Hepatic stellate cell (primary cell): ENCODE measurements at regions not wholly inside any gene's neighbourhood (a gene's known extent, or its start where the extent isn't known, plus 50 kb on each side); places are given as distances from the start of the nearest gene placed in this dataset.
A peak's percentile ranks its signal among the peaks of the same experiment; 100 is the strongest.

Source experiments
- DNase-seq: peaks from one replicate; pipeline ENCODE4 v3.0.0; 2011; ENCODE audit warnings: low spot score

DNA sequence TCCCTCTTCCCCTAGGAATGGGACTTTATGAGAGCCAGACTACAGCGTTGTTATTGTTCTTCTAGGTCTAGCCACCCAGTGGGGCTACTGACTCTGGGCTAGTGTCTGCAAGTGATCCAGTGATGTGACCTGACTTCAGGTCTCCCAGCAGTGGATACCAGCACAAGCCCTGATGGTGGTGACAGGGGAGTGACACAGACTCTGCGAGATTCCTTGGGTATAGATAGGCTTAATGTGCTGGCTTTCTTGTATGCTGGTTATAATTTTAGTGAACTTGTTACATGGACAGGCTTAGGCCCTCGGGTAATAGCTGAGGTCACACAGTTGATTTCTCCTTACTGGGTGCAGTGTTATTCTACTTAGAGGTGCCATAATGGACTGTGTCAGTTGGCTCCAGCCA lies 106.9 kb downstream of the TBC1D30 start:
- no peak for DNase-seq

DNA sequence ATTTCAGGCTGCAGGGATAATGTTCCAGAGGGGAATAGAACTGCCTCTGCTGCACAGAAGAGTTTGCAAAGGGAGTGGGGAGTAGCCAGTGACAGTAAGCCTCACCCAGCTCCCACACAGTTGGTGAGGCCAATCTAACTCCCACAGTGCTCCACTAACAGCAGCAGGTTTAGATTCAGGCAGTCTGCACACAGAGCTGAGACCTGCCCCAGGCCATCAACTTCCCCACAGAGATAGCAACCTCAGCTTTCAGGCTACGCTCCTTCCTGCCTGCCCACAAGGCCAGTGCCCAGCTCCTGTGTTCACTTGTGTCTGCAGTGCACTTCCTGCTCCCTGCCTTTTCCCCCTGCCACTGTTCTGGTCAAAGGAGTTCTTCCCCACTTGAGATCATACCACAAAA lies 107.5 kb downstream of the TBC1D30 start:
- no peak for DNase-seq

DNA sequence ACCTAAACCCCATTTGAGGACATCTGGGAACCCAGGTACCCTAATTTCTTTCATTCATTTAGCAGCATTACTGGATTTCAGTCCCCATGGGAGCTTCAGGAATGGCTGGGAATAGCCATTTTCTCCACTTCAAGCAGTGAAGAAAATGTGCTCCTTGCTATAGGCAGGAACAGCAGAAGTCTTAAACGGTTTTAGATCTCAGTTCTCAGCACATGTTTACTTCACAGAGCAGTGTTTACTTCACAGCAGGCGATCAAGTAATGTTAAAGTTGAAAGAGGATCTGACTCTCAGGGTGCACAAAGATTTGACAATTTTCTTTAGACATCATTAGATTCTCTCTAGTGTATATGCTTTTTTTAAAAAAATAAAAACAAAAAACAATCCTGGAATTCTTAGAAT lies 109.3 kb downstream of the TBC1D30 start:
- no peak for DNase-seq

DNA sequence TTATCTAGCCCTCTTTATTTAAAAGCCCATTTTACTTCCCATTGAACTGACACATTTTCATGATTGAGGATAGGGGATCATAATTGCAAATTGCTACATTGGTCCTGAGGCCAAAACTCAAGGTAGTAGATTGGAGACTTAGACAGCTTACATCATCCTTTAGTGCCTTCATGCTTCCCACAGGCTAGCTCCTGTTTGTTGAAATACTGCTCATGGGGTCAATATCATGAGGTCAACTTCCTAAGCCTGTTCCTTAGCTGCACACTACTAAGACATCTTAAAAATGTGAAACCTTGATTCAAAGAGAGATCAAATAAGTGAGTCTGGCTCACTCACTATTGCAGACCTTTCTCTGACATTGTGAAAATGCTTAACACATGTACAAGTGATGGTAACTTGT lies 113.0 kb downstream of the TBC1D30 start:
- DNase-seq: no peak

DNA sequence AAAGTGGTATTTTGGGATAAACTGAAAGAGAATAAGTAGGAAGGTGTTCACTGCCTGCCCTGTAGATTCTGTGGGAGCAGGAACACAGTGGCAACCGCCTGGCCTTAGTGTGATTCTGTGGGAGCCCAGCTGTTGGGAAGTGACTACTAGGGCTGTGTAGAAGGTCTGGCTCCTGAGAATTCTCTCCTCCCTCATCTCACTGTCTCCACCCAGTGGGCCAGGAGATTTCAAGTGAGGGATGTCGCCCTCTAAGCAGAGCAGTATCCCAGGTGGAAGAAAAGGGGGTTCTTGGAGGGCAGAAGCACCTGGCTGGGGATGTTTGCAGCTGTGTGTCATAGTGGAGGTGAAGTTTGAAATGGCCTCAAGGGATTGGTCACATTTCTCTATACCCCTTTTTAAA lies 113.7 kb downstream of the TBC1D30 start:
- no peak for DNase-seq

DNA sequence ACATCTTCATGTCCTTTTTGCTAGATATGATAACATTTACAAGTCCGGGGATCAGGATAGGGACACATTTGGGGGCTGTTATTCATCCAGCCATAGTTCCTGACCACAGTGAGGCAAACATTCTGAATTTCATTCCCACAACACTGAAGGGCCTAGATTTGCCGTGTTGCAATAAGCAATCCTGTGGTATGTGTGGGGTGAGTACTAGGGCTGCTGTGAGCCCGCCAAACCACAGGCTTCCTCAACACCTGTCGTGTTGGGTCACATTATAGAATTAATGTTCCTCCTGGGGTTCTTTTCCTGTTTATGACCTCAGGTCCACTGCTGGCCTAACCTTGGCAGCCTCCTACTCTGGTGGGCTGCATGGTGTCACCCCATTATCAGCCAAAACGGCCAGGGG lies 119.2 kb downstream of the TBC1D30 start:
- no peak for DNase-seq

DNA sequence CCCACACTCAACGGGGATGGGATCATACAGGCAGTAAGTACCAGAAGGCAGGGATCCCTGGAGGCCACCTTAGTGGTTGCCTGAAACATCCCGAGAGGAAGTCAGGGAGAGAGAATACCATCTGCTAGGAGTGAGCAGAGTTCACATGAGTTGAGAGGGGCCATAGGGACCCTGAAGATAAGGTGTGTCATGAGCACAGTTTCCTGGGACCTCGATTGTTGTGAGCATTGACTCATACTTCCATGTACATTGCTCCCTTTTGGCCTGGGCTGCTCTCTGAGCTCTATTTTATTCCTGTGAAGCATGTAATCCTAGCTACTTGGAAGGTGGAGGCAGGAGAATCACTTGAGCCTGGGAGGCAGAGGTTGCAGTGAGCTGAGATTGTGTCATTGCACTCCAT lies 120.5 kb downstream of the TBC1D30 start:
- DNase-seq: no peak

DNA sequence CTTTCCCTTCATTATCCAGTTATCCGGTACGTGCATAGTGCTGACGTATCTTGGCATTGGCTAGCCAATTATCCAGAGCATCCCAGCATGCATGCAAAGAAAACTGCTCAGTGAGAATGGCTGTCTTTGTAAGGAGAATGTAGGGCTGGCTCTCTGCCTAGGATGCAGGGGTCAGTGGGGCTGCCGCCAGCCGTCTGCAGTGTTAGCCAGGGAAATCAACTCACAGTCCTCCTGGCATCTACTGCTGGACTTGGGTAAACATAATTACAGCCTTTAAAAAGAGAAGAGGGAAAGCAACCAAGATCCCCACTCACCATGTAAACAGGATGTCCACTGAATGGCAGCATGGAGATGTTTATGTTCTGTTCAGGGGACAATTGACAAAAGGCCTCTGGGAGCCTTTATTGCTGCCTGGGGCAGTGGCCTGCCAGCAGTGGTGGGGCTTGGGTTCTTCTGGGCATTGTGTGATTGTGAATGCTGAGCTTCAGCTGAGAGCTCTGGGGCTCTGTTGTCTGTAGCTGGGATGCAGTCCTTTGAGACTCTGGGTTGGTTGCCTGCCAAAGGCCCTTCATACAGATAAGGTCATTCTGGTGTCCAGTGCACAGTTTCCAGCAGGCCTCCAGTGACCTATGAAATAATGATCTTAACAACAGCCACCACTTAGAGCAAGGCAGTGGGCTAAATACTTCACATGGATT lies 121.8 kb downstream of the TBC1D30 start:
- no peak for DNase-seq

DNA sequence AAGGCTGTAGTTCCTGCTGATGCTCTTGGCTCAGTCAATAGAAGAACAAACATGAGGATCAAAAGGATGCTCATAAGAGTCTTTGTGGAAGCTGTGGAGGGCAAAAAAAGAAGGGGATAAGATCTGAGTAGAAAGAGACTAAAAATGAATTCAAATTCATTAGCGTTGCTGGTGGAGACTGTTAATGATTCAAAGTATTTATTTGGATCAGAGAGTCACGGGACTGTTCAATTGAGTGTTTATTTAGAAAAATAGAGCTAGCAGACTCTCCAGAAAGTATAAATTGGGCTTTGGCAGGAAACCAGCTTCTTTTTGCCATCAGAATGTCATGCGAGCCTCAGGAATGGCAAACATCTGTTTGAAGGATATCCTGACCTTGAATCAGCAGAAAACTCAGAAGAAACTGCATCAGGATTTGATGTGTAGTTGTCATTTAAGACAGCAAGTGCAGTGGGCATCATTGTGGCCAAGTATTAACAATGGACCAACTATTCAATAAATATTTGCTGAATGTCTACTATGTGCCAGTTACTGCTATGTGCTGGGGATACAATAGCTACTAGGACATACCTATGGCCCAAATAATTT lies 126.4 kb downstream of the TBC1D30 start:
- no peak for DNase-seq

DNA sequence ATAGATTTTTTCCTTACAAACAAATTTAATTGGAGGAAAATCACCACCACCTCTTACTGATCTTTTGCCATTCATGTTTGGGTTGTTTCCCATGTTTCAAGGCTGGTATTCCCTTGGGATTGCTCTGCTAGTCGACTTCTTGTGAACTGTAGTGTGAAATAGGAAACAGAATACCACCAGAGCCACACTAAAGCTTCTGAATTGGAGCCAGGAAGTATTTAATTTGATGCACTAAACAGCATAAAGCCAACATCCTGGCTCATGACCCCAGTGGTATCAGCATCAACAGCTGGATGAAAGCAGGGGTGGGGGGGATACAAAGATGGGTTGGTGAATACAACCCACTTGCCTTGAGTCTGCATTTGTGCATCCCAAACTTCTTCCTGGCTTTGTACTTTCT lies 127.5 kb downstream of the TBC1D30 start:
- no peak for DNase-seq

DNA sequence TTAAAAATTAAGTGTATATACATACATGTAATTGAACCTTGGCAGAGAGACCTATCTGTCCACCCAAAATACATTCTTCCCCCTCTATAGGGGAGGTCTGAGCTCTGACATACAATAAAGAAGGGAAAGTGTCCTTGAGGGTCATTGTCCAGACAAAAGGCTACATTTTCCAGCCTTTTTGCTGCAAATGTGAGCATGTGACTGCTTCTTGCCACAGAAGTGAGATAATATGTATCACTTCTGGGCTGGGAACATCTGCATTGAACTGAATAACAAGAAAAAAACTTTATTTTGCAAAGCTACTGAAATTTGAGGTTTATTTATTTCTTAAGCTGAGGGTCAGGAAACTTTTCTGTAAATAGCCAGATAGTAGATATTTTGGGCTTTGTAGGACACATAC lies 131.3 kb downstream of the TBC1D30 start:
- DNase-seq: no peak

DNA sequence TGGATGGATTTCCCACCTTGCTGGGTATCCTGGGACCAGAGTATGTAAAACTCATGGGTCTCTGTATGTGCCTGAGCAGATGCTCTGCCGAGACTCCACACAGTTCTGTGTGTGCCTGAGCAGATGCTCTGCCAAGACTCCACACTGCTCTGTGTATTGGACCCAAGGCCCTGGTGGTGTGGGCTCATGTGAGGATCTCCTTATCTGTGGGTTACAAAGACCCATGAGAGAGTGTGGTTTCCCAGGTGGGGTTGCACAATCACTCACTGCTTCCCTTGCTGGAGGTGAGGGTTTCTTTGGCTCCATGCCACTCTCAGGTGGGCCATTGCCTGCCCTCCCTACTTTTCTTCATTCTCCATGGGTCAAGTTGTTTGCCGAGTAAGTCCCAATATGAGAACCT lies 141.5 kb downstream of the TBC1D30 start:
- DNase-seq: no peak

DNA sequence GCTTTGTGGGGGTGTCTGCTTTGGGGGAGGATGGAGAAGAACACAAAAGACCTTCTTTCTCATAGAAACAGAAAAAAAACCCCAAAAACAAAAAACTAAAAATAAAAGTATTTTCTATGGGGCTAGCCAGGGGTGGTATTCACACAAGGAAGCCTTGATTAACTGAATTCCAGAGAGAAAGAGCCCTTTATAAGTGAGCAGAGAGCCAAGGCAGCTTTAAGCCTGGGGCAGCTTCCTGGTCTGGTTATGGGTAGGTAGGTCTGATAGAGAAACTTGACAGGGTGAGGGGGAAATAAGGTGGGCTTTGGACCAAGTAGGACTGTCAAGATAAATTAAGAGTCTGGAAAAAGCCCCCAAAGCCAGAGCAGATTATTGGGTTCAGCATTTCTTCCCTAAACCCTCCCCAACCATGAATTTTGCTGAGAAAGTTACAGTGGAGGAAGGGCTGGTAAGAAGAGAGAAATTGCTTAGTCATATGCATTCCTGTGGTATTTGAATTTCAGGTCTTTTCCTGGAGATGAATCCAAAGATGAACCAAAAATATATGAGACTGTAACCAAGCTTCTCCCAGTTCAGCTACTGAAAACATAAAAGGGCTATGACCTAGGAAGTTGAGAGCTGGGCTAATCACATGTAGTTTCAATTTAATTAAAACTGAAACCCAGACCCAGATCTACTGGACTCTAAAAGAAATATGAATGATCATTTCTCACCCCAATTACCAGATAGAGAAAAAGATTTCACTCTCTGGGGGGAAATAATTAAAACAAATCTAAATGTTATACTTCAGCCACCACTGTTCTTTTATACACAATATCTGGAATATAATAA lies 144.8 kb downstream of the TBC1D30 start:
- DNase-seq: peak; percentile 9

DNA sequence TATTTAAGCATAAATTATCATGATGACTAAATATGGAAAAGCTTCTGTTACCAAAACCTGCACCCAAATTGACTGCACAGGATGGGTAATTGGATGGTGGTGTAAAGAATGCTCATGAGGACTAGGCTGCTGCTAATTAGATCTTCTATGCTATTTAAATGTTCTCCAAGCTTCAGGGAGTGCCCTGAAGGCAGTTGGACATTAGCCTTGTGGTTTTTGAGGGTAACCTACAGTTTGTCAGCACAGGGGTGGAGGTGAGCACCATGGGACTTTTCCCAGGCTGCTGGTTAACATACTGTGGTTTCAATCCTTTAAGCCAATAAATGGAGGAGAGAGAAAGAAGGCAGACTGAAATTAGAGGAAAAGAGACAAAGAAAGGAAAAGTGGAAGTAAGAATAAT lies 145.0 kb downstream of the WIF1 start:
- DNase-seq: no peak

DNA sequence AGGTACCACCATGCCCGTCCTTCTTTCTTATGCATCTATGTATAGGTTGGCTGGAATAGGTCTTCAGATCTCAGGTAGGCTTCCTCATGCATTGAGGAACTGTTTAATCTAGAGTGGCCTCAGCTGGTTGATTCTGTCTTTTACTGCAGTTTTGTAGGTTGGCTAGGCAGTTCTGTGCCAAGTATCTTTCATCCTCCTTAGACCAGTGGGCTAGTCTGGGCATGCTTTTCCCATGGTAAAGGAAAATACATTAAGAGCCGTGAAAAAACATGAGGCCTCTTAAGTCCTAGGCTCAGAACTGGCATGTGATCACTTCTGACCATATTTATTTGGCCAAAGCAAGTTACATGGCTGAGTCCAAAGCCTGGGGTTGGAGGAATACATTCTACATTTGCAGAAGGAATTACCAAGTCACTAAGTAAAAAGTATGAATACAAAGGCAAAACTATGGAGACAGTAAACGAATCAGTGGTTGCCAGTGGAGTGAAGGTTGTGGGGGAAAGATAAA lies 137.3 kb downstream of the WIF1 start:
- DNase-seq: no peak

DNA sequence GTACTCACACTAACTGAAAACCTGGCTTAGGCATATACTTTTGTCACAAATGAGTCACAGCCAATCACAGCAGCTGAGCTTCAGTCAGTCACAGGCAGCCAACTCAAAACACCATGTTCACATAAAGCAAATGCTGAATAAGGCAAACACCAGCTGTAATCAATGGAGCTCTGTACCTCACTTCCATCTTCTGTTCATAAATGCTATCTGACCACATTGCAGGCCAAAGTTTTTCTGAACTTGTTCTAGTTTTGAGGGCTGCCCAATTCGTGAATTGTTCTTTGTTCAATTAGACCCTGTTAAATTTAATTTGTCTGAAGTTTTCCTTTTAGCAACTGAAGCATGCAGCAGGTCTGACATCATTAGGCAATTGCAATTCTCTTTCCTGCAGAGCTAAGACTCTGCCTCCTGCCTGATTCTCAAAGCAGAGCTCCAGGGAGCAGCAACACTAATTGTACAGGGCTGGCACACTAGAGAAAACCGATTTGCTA lies 129.9 kb downstream of the WIF1 start:
- DNase-seq: no peak

DNA sequence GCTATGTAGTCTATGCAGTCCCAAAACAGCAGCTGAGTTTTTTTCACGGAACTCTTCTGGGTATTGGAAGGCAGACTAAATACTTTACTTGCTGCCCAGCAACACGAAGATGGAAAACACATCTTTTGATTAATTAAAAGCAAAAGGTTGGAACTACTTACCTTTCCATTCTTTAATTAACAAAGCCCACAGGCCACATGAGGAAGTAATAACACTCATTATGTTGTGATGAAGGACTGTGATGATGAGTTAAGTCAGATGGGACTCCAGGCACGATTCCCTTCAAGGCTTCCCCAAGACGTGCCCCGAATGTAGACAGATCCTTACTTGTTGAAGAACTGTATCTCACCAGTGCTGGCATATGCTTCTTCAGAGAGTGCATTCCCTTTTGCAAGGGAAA lies 129.0 kb downstream of the WIF1 start:
- DNase-seq: no peak

DNA sequence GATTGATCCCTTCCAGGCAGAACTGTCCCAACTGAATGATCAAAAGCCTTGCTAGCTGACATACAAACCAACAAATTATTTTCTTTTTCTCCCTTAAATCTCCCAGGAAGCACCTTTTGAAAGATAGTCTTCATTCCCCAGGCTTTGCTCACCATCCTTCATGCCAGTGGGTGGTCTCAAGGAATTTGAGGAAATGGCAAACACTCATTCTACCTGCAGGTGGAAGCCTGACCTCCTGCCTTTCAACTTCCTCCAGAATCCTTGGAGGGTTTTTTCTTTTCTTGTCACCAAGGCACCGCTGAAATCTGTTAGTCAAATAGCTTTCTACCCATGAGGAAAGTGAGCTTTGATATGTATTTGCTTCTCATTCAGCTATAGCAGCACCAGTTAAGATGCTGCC lies 128.5 kb downstream of the WIF1 start:
- no peak for DNase-seq

DNA sequence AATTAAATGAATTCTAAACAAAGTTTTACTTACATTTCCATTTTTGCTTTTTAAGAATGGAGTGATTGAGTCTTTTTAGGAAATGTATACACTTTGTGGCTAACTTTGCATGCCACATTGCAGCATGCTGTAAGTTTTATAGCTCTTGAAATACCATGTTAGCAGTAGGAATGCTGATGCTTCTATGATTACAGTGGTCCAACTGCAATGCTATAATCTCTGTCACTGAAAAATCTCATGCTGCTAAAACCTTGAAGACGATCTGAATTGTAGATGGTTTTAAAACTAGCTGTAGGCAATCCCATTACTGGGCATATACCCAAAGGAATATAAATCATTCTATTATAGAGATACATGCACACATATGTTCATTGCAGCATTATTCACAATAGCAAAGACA lies 127.6 kb downstream of the WIF1 start:
- no peak for DNase-seq

DNA sequence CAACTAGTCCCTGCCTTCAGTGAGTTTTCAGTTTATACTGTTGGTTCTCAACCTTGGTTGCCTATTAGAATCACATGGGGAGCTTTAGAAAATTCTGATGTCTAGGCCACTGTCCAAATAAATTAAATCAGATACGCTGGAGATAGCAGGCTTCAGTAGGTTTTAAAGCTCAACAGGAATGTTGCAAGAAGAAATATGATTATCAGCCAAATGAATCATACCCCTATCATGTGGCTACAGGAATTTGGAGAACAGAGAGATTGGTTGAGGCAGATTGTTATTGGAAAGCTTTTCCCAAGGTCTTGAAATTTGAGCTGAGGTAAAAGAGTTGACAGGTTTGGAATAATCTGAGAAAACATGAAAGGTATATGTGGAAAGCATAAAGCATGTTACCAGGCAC lies 125.3 kb downstream of the WIF1 start:
- no peak for DNase-seq

DNA sequence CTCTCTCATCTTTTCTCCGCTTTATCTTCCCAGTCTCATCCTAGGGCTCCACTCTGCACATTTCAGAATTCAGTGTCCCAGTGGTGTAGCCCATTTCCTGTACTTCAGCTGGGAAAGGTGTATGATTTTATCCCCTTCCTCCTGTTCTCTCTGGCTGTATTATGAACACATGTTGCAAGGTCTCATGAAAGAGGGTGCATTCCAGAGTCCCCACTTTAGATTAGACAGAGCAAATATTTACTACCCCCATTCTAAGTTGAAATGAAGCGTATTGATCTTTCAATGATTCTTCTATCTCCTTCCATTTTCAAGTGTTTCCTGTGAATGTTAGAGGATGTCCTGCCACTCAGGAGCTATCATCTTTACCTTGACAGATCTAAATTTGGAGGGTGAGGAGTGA lies 123.2 kb downstream of the WIF1 start:
- DNase-seq: no peak

DNA sequence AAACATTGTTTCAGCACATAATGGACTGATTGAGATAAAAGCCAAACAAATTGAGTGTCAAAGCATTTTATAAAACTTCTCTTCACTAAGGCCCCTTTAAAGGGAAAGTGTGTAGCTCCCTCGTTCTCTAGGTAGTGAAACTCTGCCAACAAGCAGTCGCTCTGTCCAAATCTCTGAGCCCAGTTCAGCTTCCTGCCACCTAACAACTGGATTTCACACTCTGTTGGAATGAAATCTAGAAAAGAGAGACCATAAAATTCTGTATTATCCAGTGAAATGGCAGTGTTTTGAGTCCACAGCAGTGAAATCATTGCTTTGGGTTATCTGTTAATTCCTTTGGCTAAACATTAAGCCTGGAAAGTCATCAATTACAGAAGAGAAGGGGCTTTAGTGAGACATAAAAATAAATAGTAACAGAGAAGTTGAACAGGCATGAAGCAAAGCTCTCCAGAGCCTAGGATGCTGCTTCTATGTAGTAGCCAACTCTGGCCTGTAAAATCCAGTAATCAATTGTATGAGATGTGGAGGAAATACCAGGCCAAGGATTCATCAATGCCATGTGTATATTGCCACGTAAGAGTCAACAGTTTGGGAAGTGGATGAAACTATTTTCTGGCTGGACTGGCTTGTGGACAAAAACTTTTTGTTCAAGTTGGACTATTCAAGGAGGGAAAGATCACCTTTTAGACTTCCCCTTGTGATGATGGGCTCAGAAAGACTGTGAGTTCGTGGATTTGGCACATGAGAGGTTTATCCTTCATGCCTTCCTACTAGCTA lies 122.5 kb downstream of the WIF1 start:
- DNase-seq: no peak

DNA sequence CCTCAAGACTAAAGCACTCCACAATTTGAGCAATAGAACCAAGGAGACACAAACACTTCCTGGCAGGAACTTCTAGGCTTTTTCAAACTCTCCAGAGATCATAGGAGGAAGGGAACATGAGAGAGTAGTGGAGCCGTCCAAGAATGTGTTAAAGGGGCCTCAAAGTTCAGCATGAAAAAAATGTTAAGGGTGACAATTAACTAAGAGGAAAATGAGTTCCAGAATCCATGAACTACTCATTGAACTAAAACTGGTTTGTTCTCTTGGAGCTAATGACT lies 122.0 kb downstream of the WIF1 start:
- no peak for DNase-seq
